ENCODE measurements at regions not wholly inside any gene's neighbourhood (a gene's known extent, or its start where the extent isn't known, plus 50 kb on each side); places are given as distances from the start of the nearest gene placed in this dataset.

DNA sequence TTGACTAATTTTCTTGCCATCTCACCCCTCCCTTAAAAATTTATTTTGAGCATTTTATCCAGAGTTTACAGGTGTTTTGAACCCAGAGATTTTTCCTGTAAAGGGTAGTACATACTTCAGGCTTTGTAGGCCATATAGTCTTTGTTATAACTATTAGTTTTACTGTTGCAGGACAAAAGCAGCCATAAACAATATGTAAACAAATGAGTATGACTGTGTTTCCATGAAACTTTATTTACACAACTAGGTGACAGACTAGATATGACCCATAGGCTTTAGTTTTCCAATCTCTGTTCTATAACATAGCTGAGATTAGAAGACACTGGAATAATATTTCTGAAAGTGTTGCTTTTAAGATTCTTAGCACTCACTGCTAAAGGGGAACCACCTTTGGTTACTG is 587.9 kb downstream of the PDCD6IP start:
- Histone ChIP-seq H3K36me3 (no peaks in the 10 kb centered on the region), H3K4me1 (peaks cover 0 to 2% of the 10 kb centered on the region in 2 donors), H3K27ac (no peak overlapping the region), H3K4me3 (no peak overlapping the region), H3K9me3 (no peaks in the 10 kb centered on the region), H3K27me3 (no peaks in the 10 kb centered on the region)
- intact Hi-C loops (cut with DNase I): no loop called here
- TF ChIP-seq, protein P1, sequence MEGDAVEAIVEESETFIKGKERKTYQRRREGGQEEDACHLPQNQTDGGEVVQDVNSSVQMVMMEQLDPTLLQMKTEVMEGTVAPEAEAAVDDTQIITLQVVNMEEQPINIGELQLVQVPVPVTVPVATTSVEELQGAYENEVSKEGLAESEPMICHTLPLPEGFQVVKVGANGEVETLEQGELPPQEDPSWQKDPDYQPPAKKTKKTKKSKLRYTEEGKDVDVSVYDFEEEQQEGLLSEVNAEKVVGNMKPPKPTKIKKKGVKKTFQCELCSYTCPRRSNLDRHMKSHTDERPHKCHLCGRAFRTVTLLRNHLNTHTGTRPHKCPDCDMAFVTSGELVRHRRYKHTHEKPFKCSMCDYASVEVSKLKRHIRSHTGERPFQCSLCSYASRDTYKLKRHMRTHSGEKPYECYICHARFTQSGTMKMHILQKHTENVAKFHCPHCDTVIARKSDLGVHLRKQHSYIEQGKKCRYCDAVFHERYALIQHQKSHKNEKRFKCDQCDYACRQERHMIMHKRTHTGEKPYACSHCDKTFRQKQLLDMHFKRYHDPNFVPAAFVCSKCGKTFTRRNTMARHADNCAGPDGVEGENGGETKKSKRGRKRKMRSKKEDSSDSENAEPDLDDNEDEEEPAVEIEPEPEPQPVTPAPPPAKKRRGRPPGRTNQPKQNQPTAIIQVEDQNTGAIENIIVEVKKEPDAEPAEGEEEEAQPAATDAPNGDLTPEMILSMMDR (IDR thresholded peaks at IDR 0.05): no peak
- no peak for DNase-seq (ENCODE audit: low spot score in 2 of 2)

DNA sequence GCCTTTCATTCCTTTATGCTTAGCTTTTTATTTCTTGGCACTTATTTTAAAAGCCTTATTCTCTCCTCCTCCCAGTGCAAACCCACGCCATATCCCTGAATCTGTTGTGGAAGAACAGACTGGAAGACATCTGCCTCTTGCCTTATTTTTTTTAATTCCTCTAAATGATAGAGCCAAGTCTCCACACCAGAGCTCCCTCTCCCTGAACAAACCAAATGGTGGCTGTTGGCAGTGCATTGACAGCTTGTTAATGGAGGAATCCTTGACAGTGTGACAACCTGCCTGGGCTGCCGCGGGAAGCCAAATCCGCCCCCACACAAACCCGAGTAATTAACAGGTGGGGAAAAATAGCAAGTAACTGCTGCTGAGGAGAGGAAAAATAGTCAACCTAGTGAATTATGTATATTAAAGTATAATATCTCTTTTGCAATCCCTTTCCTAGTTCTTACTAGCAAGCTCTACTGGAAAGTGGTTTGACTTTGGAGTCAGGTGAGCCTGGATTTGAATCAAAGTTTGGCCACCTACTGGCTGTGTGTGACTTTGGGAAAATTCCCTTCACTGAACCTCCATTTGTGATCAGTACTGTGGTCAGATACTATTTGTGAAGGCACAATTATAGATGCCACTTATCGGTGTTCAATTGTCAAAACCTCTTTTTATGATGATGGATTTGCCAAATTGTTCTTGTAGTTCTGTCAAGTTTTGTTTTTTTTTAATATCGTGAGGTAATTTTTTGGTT is 589.6 kb downstream of the PDCD6IP start:
- Histone ChIP-seq H3K9me3 (peaks cover 0 to 6% of the 10 kb centered on the region in 2 donors), H3K36me3 (no peaks in the 10 kb centered on the region), H3K27me3 (no peaks in the 10 kb centered on the region), H3K27ac (no peak overlapping the region), H3K4me3 (no peak overlapping the region), H3K4me1 (peaks cover 0 to 2% of the 10 kb centered on the region in 2 donors)
- intact Hi-C loops (cut with DNase I): no loop called here
- TF ChIP-seq, protein P1 (IDR thresholded peaks at IDR 0.05): no peak
- no peak for DNase-seq (ENCODE audit: low spot score in 2 of 2)

DNA sequence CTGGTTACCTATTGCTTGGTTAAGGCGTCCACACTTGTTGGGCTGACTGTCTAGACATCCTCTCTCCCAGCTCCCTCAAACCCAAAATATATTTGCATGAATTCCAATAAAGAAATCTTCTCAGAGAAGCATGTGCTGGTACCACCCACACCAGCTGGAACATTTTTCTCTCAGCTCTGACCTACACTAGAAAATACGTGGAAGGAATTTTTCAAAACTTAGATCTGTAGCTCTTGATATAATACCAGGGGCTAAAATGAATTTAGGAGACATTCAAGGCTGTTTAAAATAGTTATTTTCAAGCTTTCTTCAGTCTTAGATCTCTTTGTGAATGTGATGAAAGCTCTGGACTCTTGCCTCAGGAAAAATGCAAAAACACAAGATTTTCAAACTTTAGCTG is 590.4 kb downstream of the PDCD6IP start:
- H3K36me3 ChIP-seq: no peaks in the 10 kb centered on the region
- intact Hi-C loops (cut with DNase I): no loop called here
- H3K27ac ChIP-seq: peak overlapping the region in 1 of 2 donors; percentile 50
- peaks cover 0 to 2% of the 10 kb centered on the region in 2 donors for H3K4me1 ChIP-seq
- DNase-seq (ENCODE audit: low spot score in 2 of 2): no peak
- peaks cover 0 to 6% of the 10 kb centered on the region in 2 donors for H3K9me3 ChIP-seq
- no peak overlapping the region for H3K4me3 ChIP-seq
- TF ChIP-seq, protein P1 (IDR thresholded peaks at IDR 0.05): no peak
- no peaks in the 10 kb centered on the region for H3K27me3 ChIP-seq

DNA sequence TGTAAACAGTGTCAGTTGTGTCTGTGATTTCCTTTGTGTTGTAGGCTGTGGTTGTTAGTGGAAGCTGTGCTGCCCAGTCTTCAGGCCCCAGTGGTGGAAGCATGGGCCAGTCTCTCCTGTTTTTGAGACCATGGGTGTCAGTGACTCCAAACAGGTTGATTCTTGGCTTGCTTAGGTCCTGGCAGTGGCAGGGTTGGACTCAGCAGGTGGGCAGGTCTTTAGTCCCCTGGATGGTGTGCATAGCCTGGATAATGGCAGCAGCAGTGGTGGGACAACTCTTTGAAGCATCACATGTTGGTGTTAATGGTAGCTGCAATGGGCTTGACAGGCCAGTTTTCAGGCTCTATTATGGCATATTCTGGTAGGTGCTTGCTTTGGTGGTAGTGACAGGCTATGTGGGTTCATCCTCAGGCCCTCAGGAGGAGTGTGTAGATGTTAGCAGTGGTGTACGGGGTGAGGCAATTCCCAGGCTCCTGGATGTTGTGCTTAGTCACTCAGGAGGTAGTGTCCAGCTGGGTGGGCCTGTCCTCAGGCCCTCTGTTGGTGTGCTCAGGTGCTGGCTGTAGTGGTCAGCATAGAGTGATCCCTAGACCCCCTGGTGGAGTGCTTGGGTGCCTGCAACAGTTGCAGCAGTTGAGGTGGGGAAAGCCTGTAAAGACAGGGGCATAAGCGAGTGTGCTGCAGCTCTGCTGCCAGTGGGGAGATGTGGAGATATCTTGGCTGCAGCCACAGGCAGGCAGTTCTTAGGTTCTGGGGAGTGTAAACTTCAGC is 596.7 kb downstream of the PDCD6IP start:
- Histone ChIP-seq H3K27ac (no peak overlapping the region), H3K9me3 (peaks cover 0 to 14% of the 10 kb centered on the region in 2 donors), H3K27me3 (no peaks in the 10 kb centered on the region), H3K4me3 (no peak overlapping the region), H3K4me1 (no peaks in the 10 kb centered on the region), H3K36me3 (no peaks in the 10 kb centered on the region)
- DNase-seq (ENCODE audit: low spot score in 2 of 2): no peak
- intact Hi-C loops (cut with DNase I): no loop called here
- TF ChIP-seq, protein P1 (IDR thresholded peaks at IDR 0.05): no peak

DNA sequence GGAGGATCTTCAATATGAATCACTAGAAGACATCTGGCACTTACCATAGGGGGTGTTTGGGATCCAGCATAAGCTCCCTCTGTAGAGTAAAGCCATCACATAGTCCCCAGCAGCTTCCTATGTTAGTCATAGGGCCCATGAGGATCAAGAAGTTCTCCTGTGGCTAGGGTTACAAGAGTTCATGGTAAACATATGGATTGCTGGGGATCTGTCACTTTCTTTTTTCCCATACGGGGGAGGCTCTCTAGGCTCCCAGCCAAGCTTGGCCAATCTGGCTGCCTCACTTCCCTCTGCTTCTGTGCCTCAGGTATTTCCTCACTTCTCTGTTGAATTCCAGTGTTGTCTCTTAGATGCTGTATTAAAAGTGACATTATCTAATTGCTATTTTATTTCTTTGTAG is 597.9 kb downstream of the PDCD6IP start:
- Histone ChIP-seq H3K27me3 (no peaks in the 10 kb centered on the region), H3K9me3 (peaks cover 0 to 14% of the 10 kb centered on the region in 2 donors), H3K4me3 (no peak overlapping the region), H3K36me3 (no peaks in the 10 kb centered on the region), H3K4me1 (no peaks in the 10 kb centered on the region), H3K27ac (no peak overlapping the region)
- intact Hi-C loops (cut with DNase I): no loop called here
- TF ChIP-seq, protein P1 (IDR thresholded peaks at IDR 0.05): no peak
- no peak for DNase-seq (ENCODE audit: low spot score in 2 of 2)

All from ascending aorta (tissue), 2 donors.